Lung (tissue), 11 donors: ENCODE measurements at regions not wholly inside any gene's neighbourhood (a gene's known extent, or its start where the extent isn't known, plus 50 kb on each side); places are given as distances from the start of the nearest gene placed in this dataset.

Experiments
- ATAC-seq: fragments of 200-7000 bp; cut with Tn5 transposase; one replicate; pipeline ENCODE4 v1.9.1; 2020; ENCODE audit warnings: moderate number of reproducible peaks; ENCODE audit not compliant: insufficient read depth, low FRiP score
- DNase-seq, 3 donors: peaks; one replicate each; pipeline ENCODE4 v3.0.0-alpha.2; 2013 to 2017
- H3K27ac ChIP-seq, 2 donors: one replicate each; pipeline ENCODE4 v1.5.1; 2013; ENCODE audit warnings: mild to moderate bottlenecking in 2 of 2, moderate library complexity in 2 of 2, control low read depth in 1 of 2, inconsistent platforms in 1 of 2, low read depth in 1 of 2, low read length in 1 of 2
- H3K27me3 ChIP-seq, 3 donors: one replicate each; pipeline ENCODE4 v1.5.1; 2013; ENCODE audit warnings: low read length in 2 of 3; ENCODE audit not compliant: control insufficient read depth in 3 of 3, insufficient read depth in 3 of 3
- H3K36me3 ChIP-seq, 4 donors: one replicate each; pipeline ENCODE4 v1.5.1; 2013; ENCODE audit warnings: low read length in 4 of 4, mild to moderate bottlenecking in 1 of 4, moderate library complexity in 1 of 4; ENCODE audit not compliant: control insufficient read depth in 4 of 4, insufficient read depth in 4 of 4
- H3K4me1 ChIP-seq, 5 donors: one replicate each; pipeline ENCODE4 v1.5.1; 2013; ENCODE audit warnings: low read length in 5 of 5, mild to moderate bottlenecking in 2 of 5, moderate library complexity in 1 of 5; ENCODE audit not compliant: control insufficient read depth in 5 of 5, insufficient read depth in 5 of 5
- H3K4me3 ChIP-seq: one replicate; pipeline ENCODE4 v1.5.1; 2013; ENCODE audit warnings: mild to moderate bottlenecking, control low read depth, moderate library complexity
- H3K9ac ChIP-seq, 2 donors: one replicate each; pipeline ENCODE4 v1.5.1; 2013; ENCODE audit warnings: low read length in 2 of 2, control low read depth in 1 of 2; ENCODE audit not compliant: insufficient read depth in 1 of 2
- H3K9me3 ChIP-seq, 4 donors: one replicate each; pipeline ENCODE4 v1.5.1; 2013; ENCODE audit warnings: low read length in 3 of 4, mild to moderate bottlenecking in 1 of 4, moderate library complexity in 1 of 4; ENCODE audit not compliant: control insufficient read depth in 4 of 4, insufficient read depth in 3 of 4
- CTCF ChIP-seq: IDR thresholded peaks from 2 replicates; pipeline ENCODE4 v1.5.1; 2012; ENCODE audit warnings: mild to moderate bottlenecking; ENCODE audit errors: control extremely low read depth, extremely low read depth
- WGBS, 2 donors: extraction: QIAGEN DNeasy Blood & Tissue Kit; methylation state at CpG; one replicate each; pipeline ENCODE4 v1.1.7; 2013; 5-methylcytosine and 5-hydroxymethylcytosine counted together
- donor health status: control.
- donor health status: control.
- donor health status: Bipolar disorder and iron deficiency.
- donor health status: healthy.
- donor health status: DM: yes; HTN: yes; CAD: no.

GRCh38 chr22:48957311-48957986 is 870.2 kb downstream of the BRD1 start:
- H3K4me1 ChIP-seq = peaks cover 0 to 2% (median 0%) of the 10 kb centered on the region in 5 donors
- H3K27me3 ChIP-seq = peaks cover 0 to under 1% (median 0%) of the 10 kb centered on the region in 3 donors
- peaks cover 0 to 9% (median 0%) of the 10 kb centered on the region in 4 donors for H3K9me3 ChIP-seq
- no peaks in the 10 kb centered on the region for H3K36me3 ChIP-seq
- no peak for DNase-seq
- no peak for TF ChIP-seq CTCF
- no peak for ATAC-seq
- H3K27ac ChIP-seq = no peak overlapping the region
- no peak overlapping the region for H3K9ac ChIP-seq
- 90 to 95% methylated on average over 20 to 21 of the region's 21 CpGs for WGBS, 2 donors
- H3K4me3 ChIP-seq = no peak overlapping the region

- H3K4me1 ChIP-seq = no peaks in the 10 kb centered on the region
- 87 to 88% methylated on average over 36 of the region's 36 CpGs for WGBS, 2 donors
- ATAC-seq = no peak
These were observed 872.0 kb downstream of the BRD1 start for GRCh38 chr22:48955351-48956311.

GRCh38 chr22:48954781-48955311 is 872.8 kb downstream of the BRD1 start:
- DNase-seq (peak in 2 of 3 donors; percentile 6 to 32), ATAC-seq (no peak)
- Histone ChIP-seq H3K9me3 (peaks cover 0 to 9% (median 0%) of the 10 kb centered on the region in 4 donors), H3K27ac (no peak overlapping the region), H3K4me1 (no peaks in the 10 kb centered on the region), H3K27me3 (peaks cover 0 to 2% (median 0%) of the 10 kb centered on the region in 3 donors), H3K36me3 (no peaks in the 10 kb centered on the region), H3K4me3 (no peak overlapping the region), H3K9ac (no peak overlapping the region)
- TF ChIP-seq CTCF = no peak
- WGBS, 2 donors = 61 to 69% methylated on average over 16 of the region's 16 CpGs

More at GRCh38 chr22:48955351-48956311, 872.0 kb downstream of the BRD1 start:
- H3K27ac ChIP-seq = no peak overlapping the region
- H3K4me3 ChIP-seq = no peak overlapping the region
- peaks cover 0 to 9% (median 0%) of the 10 kb centered on the region in 4 donors for H3K9me3 ChIP-seq
- peaks cover 0 to 2% (median 0%) of the 10 kb centered on the region in 3 donors for H3K27me3 ChIP-seq
- DNase-seq = no peak
- no peaks in the 10 kb centered on the region for H3K36me3 ChIP-seq
- H3K9ac ChIP-seq = no peak overlapping the region
- TF ChIP-seq CTCF = no peak
